K562 (cell line): ENCODE measurements at regions not wholly inside any gene's neighbourhood (a gene's known extent, or its start where the extent isn't known, plus 50 kb on each side); places are given as distances from the start of the nearest gene placed in this dataset.

Source experiments
- ATAC-seq: fragments of 200-7000 bp; cut with Tn5 transposase; 3 replicates; pipeline ENCODE4 v1.9.1; 2020; ENCODE audit warnings: moderate library complexity
- BruUV-seq: library from RNA; stranded (reverse); fragments of 400-500 nt; replicated peaks from 2 replicates; lab custom pipeline; 2021; lab: Mats Ljungman, UMichigan
- CTCF ChIA-PET: fragments of 300-600 bp; formaldehyde crosslinking; extraction: SDS; loops from one replicate; lab custom pipeline; 2021; ENCODE audit warnings: low intra/inter-chr PET ratio; lab: Yijun Ruan, JAX
- POLR2A ChIA-PET: fragments of 300-600, 350-650 bp; sonication (Branson Sonifier 250); formaldehyde crosslinking; extraction: SDS; loops from one replicate; lab custom pipeline; 2021; ENCODE audit warnings: antibody characterized with exemption, inconsistent platforms; lab: Yijun Ruan, JAX
- DNase-seq, 4 experiments: peaks; one replicate each; pipeline versions ENCODE4 v3.0.0 to v3.0.0-alpha.2; 2011 to 2018; ENCODE audit warnings: low spot score in 3 of 4, mixed read lengths in 3 of 4; ENCODE audit errors: extremely low read depth in 1 of 4
- FAIRE-seq: peaks from 2 replicates; lab custom pipeline; 2011; peaks lifted over from hg19 to GRCh38; lab: Jason Lieb, UNC
- H2AFZ ChIP-seq: 2 replicates; pipeline ENCODE4 v1.6.0; 2011; ENCODE audit warnings: low read depth, low read length, control low read depth, inconsistent platforms
- H3K27ac ChIP-seq: fragments of 200-600 bp; 3 replicates; pipeline ENCODE4 v1.8.0; 2011; ENCODE audit warnings: low read depth, mild to moderate bottlenecking, control low read depth, inconsistent platforms, low read length, moderate library complexity, mixed read lengths; ENCODE audit errors: extremely low read depth
- H3K27me3 ChIP-seq, 2 experiments: fragments of 300-600 bp in 1 of 2; 2 replicates in 1 of 2; 3 replicates in 1 of 2; pipeline versions ENCODE4 v1.6.0 to v1.8.0; 2011; ENCODE audit warnings: inconsistent platforms in 2 of 2, low read length in 2 of 2, mild to moderate bottlenecking in 1 of 2, mixed read lengths in 1 of 2, moderate library complexity in 1 of 2; ENCODE audit not compliant: control insufficient read depth in 2 of 2, insufficient read depth in 2 of 2
- H3K36me3 ChIP-seq: fragments of 300-600 bp; 3 replicates; pipeline ENCODE4 v1.8.0; 2011; ENCODE audit warnings: mild to moderate bottlenecking, low read length, inconsistent platforms; ENCODE audit not compliant: control insufficient read depth, insufficient read depth
- H3K4me1 ChIP-seq, 2 experiments: fragments of 200-600 bp in 1 of 2; replicated peaks in 1 of 2; 2 replicates in 1 of 2; 3 replicates in 1 of 2; pipeline versions ENCODE4 v1.5.1 to v1.8.0; 2011; ENCODE audit warnings: inconsistent platforms in 2 of 2, low read length in 2 of 2, mild to moderate bottlenecking in 1 of 2, mixed read lengths in 1 of 2, moderate library complexity in 1 of 2; ENCODE audit not compliant: control insufficient read depth in 2 of 2, insufficient read depth in 2 of 2
- H3K4me2 ChIP-seq: 2 replicates; pipeline ENCODE4 v1.6.1; 2011; ENCODE audit warnings: low read length, control low read depth, inconsistent platforms, mixed read lengths; ENCODE audit not compliant: insufficient read depth
- H3K4me3 ChIP-seq: fragments of 200-600 bp; sonication (generic), shearing (Covaris generic); 2 replicates; pipeline ENCODE4 v1.5.1; 2016; ENCODE audit warnings: control low read depth, inconsistent platforms
- H3K79me2 ChIP-seq: fragments of 200-600 bp; 3 replicates; pipeline ENCODE4 v1.8.0; 2011; ENCODE audit warnings: low read length, inconsistent platforms; ENCODE audit not compliant: control insufficient read depth, insufficient read depth
- H3K9ac ChIP-seq, 2 experiments: 2 replicates each; pipeline versions ENCODE4 v1.6.0 to v1.6.1; 2011; ENCODE audit warnings: low read depth in 2 of 2, low read length in 2 of 2, control low read depth in 1 of 2, inconsistent platforms in 1 of 2, mild to moderate bottlenecking in 1 of 2, mixed read lengths in 1 of 2; ENCODE audit not compliant: insufficient read depth in 1 of 2
- H3K9me1 ChIP-seq: one replicate; pipeline ENCODE4 v1.6.0; 2011; ENCODE audit warnings: inconsistent platforms, mild to moderate bottlenecking, low read length, moderate library complexity; ENCODE audit not compliant: control insufficient read depth, insufficient read depth
- H3K9me3 ChIP-seq: replicated peaks from 2 replicates; pipeline ENCODE4 v1.5.1; 2011; ENCODE audit warnings: low read depth, low read length, inconsistent platforms; ENCODE audit not compliant: control insufficient read depth, insufficient read depth
- H4K20me1 ChIP-seq: replicated peaks from 2 replicates; pipeline ENCODE4 v1.6.1; 2011; ENCODE audit warnings: low read length, inconsistent platforms, mixed read lengths; ENCODE audit not compliant: control insufficient read depth, insufficient read depth
- BCL6 ChIP-seq: fragments of 250-450 bp; sonication (Bioruptor Pico); IDR thresholded peaks from 2 replicates; pipeline ENCODE4 v1.4.0; 2020
- BCOR ChIP-seq: fragments of 450-650 bp; IDR thresholded peaks from 2 replicates; pipeline ENCODE4 v1.6.1; 2016
- DDX20 ChIP-seq: fragments of 450-650 bp; IDR thresholded peaks from 2 replicates; pipeline ENCODE4 v1.6.1; 2016; ENCODE audit warnings: missing genetic modification characterization, low read depth, mild to moderate bottlenecking, missing compliant biosample characterization, moderate library complexity
- HNRNPK ChIP-seq: fragments of 200-400 bp; formaldehyde crosslinking; IDR thresholded peaks from one replicate; pipeline ENCODE4 v1.6.1; 2018; ENCODE audit warnings: mild to moderate bottlenecking, low read depth, low read length; ENCODE audit not compliant: poor library complexity, severe bottlenecking
- ILF3 ChIP-seq: fragments of 450-650 bp; IDR thresholded peaks from 2 replicates; pipeline ENCODE4 v1.6.1; 2018; ENCODE audit warnings: antibody characterized with exemption, mild to moderate bottlenecking, moderate library complexity, borderline replicate concordance
- MBD2 ChIP-seq: sonication (generic); IDR thresholded peaks from 2 replicates; pipeline ENCODE4 v1.6.1; 2016; ENCODE audit warnings: low read depth, borderline replicate concordance
- RBM25 ChIP-seq: fragments of 200-400 bp; formaldehyde crosslinking; IDR thresholded peaks from 2 replicates; pipeline ENCODE4 v1.6.1; 2018; ENCODE audit warnings: low read length, low read depth, moderate library complexity; ENCODE audit not compliant: severe bottlenecking
- ZFP36 ChIP-seq: fragments of 150-350 bp; IDR thresholded peaks from 2 replicates; pipeline ENCODE4 v1.6.1; 2018; ENCODE audit warnings: low read length, low read depth; ENCODE audit not compliant: partially characterized antibody
- WGBS: fragments of 100-300 bp; shearing (Covaris generic); methylation state at CpG from one replicate; pipeline ENCODE4 v1.1.6; 2016; ENCODE audit warnings: low coverage, mixed read lengths; ENCODE audit not compliant: insufficient coverage; ENCODE audit errors: missing lambda C conversion rate; 5-methylcytosine and 5-hydroxymethylcytosine counted together
- in situ Hi-C: fragments of 300-500 bp; cut with MboI; formaldehyde crosslinking; loops from 4 replicates; pipeline ENCODE4 v1.15.0; 2018; ENCODE audit warnings: inconsistent platforms, mixed read lengths
- intact Hi-C: fragments of 100-400 bp; cut with micrococcal nuclease; formaldehyde crosslinking; loops from 2 replicates; pipeline ENCODE4 v1.14.2; 2022
- TF ChIP-seq, protein P1 (sequence below): sonication (generic); formaldehyde crosslinking; IDR thresholded peaks from 2 replicates; pipeline ENCODE4 v1.8.1; 2023; ENCODE audit warnings: mild to moderate bottlenecking, missing genetic modification reagents
- TF ChIP-seq, protein P2 (sequence below): fragments of 200-800 bp; sonication (Bioruptor generic); IDR thresholded peaks from 2 replicates; pipeline ENCODE4 v1.6.1; 2016; ENCODE audit warnings: missing genetic modification characterization, missing compliant biosample characterization

DNA sequence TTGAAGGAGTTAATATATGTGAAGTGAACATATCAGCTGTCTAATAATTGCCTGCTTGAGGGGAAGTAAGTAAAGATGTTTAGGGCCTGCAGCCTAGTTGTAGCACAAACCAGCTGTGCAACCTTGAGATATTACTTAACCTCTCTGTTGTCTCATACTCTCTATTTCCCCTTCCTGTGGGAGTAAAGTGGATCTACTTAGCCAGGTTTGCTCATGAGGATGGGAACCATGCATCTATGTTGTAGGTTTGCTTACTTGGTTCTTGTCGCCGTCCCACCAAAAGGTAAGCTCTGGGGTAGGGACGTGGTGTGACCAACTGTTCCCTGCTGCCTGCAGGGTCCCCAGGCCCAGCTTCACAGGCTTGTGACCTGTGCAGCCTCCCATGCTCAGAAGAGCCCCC, 362.7 kb upstream of the SULF2 start:
- Histone ChIP-seq H3K4me3 (no peak overlapping the region), H3K36me3 (no peaks in the 10 kb centered on the region), H3K4me2 (no peak overlapping the region), H3K9me1 (no peaks in the 10 kb centered on the region), H4K20me1 (no peaks in the 10 kb centered on the region), H3K27ac (no peak overlapping the region), H3K79me2 (no peaks in the 10 kb centered on the region), H2AFZ (no peak overlapping the region), H3K27me3 (peaks cover 0 to 22% of the 10 kb centered on the region in 2 experiments; a peak in 4 of 5 replicates), H3K9ac (no peak overlapping the region), H3K9me3 (no peaks in the 10 kb centered on the region), H3K4me1 (peaks cover 0 to 4% of the 10 kb centered on the region in 2 experiments; a peak in 1 of 5 replicates)
- DNase-seq = no peak
- FAIRE-seq = no peak
- ChIA-PET POLR2A (no interaction called here), CTCF (no interaction called here)
- peak; percentile 11; the same call in 1 of the 2 replicates for TF ChIP-seq BCOR
- TF ChIP-seq ZFP36 = peak; percentile 44
- no peak for TF ChIP-seq BCL6
- TF ChIP-seq RBM25 = peak; percentile 67
- in situ Hi-C loops (no loop called here), intact Hi-C loops (no loop called here)
- no peak for ATAC-seq
- WGBS = 6% methylated on average over 3 of the region's 3 CpGs
- no TSS peak for BruUV-seq

DNA sequence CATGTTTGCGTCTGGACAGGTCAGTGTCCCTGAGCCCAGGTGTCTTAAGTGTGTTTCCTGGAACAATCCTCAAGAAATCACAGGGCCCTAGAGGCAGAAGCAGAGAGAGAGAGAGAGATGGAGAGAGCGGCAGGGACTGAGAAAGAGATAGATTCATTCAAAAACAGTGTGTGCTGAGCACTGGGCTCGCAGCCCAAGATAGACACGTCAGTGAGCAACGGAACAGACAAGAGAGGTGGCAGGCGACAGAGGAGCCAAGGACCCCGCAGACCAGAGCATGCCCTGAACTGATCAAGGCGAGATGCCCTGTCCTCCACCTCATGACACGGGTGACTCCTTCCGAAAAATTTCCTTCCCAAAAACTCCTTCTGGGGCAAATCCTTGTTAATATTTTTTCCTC, 362.0 kb upstream of the SULF2 start:
- in situ Hi-C loops (no loop called here), intact Hi-C loops (no loop called here)
- Histone ChIP-seq H3K27ac (no peak overlapping the region), H3K4me1 (peaks cover 0 to 10% of the 10 kb centered on the region in 2 experiments; a peak in 1 of 5 replicates), H2AFZ (no peak overlapping the region), H3K4me2 (no peak overlapping the region), H4K20me1 (no peaks in the 10 kb centered on the region), H3K9me3 (no peaks in the 10 kb centered on the region), H3K4me3 (no peak overlapping the region), H3K79me2 (no peaks in the 10 kb centered on the region), H3K9me1 (no peaks in the 10 kb centered on the region), H3K36me3 (no peaks in the 10 kb centered on the region), H3K9ac (no peak overlapping the region), H3K27me3 (peaks cover 0 to 15% of the 10 kb centered on the region in 2 experiments; a peak in 4 of 5 replicates)
- ChIA-PET POLR2A (no interaction called here), CTCF (no interaction called here)
- FAIRE-seq = no peak
- WGBS = 5% methylated on average over 10 of the region's 10 CpGs
- TF ChIP-seq HNRNPK (no peak), ILF3 (no peak), MBD2 (no peak), DDX20 (no peak)
- TF ChIP-seq, protein P1, sequence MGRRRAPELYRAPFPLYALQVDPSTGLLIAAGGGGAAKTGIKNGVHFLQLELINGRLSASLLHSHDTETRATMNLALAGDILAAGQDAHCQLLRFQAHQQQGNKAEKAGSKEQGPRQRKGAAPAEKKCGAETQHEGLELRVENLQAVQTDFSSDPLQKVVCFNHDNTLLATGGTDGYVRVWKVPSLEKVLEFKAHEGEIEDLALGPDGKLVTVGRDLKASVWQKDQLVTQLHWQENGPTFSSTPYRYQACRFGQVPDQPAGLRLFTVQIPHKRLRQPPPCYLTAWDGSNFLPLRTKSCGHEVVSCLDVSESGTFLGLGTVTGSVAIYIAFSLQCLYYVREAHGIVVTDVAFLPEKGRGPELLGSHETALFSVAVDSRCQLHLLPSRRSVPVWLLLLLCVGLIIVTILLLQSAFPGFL (CRISPR knock-in tag) = no peak
- TF ChIP-seq, protein P2, sequence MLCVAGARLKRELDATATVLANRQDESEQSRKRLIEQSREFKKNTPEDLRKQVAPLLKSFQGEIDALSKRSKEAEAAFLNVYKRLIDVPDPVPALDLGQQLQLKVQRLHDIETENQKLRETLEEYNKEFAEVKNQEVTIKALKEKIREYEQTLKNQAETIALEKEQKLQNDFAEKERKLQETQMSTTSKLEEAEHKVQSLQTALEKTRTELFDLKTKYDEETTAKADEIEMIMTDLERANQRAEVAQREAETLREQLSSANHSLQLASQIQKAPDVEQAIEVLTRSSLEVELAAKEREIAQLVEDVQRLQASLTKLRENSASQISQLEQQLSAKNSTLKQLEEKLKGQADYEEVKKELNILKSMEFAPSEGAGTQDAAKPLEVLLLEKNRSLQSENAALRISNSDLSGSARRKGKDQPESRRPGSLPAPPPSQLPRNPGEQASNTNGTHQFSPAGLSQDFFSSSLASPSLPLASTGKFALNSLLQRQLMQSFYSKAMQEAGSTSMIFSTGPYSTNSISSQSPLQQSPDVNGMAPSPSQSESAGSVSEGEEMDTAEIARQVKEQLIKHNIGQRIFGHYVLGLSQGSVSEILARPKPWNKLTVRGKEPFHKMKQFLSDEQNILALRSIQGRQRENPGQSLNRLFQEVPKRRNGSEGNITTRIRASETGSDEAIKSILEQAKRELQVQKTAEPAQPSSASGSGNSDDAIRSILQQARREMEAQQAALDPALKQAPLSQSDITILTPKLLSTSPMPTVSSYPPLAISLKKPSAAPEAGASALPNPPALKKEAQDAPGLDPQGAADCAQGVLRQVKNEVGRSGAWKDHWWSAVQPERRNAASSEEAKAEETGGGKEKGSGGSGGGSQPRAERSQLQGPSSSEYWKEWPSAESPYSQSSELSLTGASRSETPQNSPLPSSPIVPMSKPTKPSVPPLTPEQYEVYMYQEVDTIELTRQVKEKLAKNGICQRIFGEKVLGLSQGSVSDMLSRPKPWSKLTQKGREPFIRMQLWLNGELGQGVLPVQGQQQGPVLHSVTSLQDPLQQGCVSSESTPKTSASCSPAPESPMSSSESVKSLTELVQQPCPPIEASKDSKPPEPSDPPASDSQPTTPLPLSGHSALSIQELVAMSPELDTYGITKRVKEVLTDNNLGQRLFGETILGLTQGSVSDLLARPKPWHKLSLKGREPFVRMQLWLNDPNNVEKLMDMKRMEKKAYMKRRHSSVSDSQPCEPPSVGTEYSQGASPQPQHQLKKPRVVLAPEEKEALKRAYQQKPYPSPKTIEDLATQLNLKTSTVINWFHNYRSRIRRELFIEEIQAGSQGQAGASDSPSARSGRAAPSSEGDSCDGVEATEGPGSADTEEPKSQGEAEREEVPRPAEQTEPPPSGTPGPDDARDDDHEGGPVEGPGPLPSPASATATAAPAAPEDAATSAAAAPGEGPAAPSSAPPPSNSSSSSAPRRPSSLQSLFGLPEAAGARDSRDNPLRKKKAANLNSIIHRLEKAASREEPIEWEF (CRISPR knock-in tag) = no peak
- no TSS peak for BruUV-seq
- no peak for ATAC-seq
- no peak for DNase-seq
